Left colon (tissue), 2 donors: ENCODE measurements at regions not wholly inside any gene's neighbourhood (a gene's known extent, or its start where the extent isn't known, plus 50 kb on each side); places are given as distances from the start of the nearest gene placed in this dataset.

Source experiments
- ATAC-seq: fragments of 200-7000 bp; cut with Tn5 transposase; one replicate; pipeline ENCODE4 v1.9.1; 2020; ENCODE audit warnings: mild to moderate bottlenecking, moderate library complexity
- DNase-seq, 2 donors: peaks; one replicate each; pipeline ENCODE4 v3.0.0-alpha.2; 2020
- intact Hi-C, 2 donors: fragments of 100-400 bp; cut with DNase I in 1 of 2; cut with micrococcal nuclease in 1 of 2; formaldehyde crosslinking; loops; one replicate each; pipeline versions ENCODE4 v1.11.2 to v1.14.0; 2022; cut with DNase I, micrococcal nuclease
- donor health status: DM: no; HTN: no; CAD: no.
- donor health status: DM: yes; HTN: yes; CAD: no.

- DNase-seq (no peak), ATAC-seq (no peak)
- intact Hi-C loops = no loop called here
Measured at GRCh38 chr4:111685205-111685604, 460.0 kb upstream of the FAM241A start.

GRCh38 chr4:111689214-111689613, 456.0 kb upstream of the FAM241A start:
- intact Hi-C loops = no loop called here

GRCh38 chr4:111689731-111690130, 455.5 kb upstream of the FAM241A start:
- ATAC-seq = no peak

More at GRCh38 chr4:111689214-111689613, 456.0 kb upstream of the FAM241A start:
- no peak for ATAC-seq
- no peak for DNase-seq

GRCh38 chr4:111693758-111694157, 451.5 kb upstream of the FAM241A start:
- intact Hi-C loops = no loop called here
- ATAC-seq = no peak
- no peak for DNase-seq

More at GRCh38 chr4:111689731-111690130, 455.5 kb upstream of the FAM241A start:
- intact Hi-C loops = no loop called here
- DNase-seq = no peak

GRCh38 chr4:111695677-111696076, 449.6 kb upstream of the FAM241A start:
- intact Hi-C loops = no loop called here
- ATAC-seq = no peak
- DNase-seq = no peak

GRCh38 chr4:111696505-111696904, 448.7 kb upstream of the FAM241A start:
- intact Hi-C loops = no loop called here
- no peak for DNase-seq

GRCh38 chr4:111697176-111697942, 447.9 kb upstream of the FAM241A start:
- intact Hi-C loops = no loop called here
- DNase-seq (no peak), ATAC-seq (no peak)

More at GRCh38 chr4:111696505-111696904, 448.7 kb upstream of the FAM241A start:
- ATAC-seq = no peak

- ATAC-seq (no peak), DNase-seq (no peak)
- intact Hi-C loops = no loop called here
Measured at GRCh38 chr4:111698361-111698760, 446.9 kb upstream of the FAM241A start.

- ATAC-seq (no peak), DNase-seq (no peak)
- intact Hi-C loops = no loop called here
Measured at GRCh38 chr4:111699165-111699564, 446.1 kb upstream of the FAM241A start.

- DNase-seq = no peak
- ATAC-seq = no peak
- intact Hi-C loops = no loop called here
Measured at GRCh38 chr4:111701102-111701501, 444.2 kb upstream of the FAM241A start.

- ATAC-seq (no peak), DNase-seq (no peak)
- intact Hi-C loops = no loop called here
Measured at GRCh38 chr4:111707491-111707890, 437.8 kb upstream of the FAM241A start.

- intact Hi-C loops = no loop called here
- DNase-seq = no peak
- ATAC-seq = no peak
Measured at GRCh38 chr4:111712093-111712677, 433.1 kb upstream of the FAM241A start.

GRCh38 chr4:111713276-111713675, 432.0 kb upstream of the FAM241A start:
- no peak for ATAC-seq
- no peak for DNase-seq
- intact Hi-C loops = no loop called here

GRCh38 chr4:111717921-111718320, 427.3 kb upstream of the FAM241A start:
- ATAC-seq (no peak), DNase-seq (no peak)
- intact Hi-C loops = no loop called here

GRCh38 chr4:111718763-111719559, 426.3 kb upstream of the FAM241A start:
- ATAC-seq = no peak
- intact Hi-C loops = no loop called here

GRCh38 chr4:111720866-111721265, 424.4 kb upstream of the FAM241A start:
- intact Hi-C loops = no loop called here
- ATAC-seq = no peak

More at GRCh38 chr4:111718763-111719559, 426.3 kb upstream of the FAM241A start:
- DNase-seq = no peak

GRCh38 chr4:111722213-111722720, 423.0 kb upstream of the FAM241A start:
- intact Hi-C loops = no loop called here

More at GRCh38 chr4:111720866-111721265, 424.4 kb upstream of the FAM241A start:
- no peak for DNase-seq

GRCh38 chr4:111736516-111736915, 408.7 kb upstream of the FAM241A start:
- no peak for DNase-seq
- intact Hi-C loops = no loop called here
- no peak for ATAC-seq

More at GRCh38 chr4:111722213-111722720, 423.0 kb upstream of the FAM241A start:
- no peak for ATAC-seq
- DNase-seq = no peak

- DNase-seq (no peak), ATAC-seq (no peak)
- intact Hi-C loops = no loop called here
Measured at GRCh38 chr4:111744847-111745246, 400.4 kb upstream of the FAM241A start.
